C1 segment of cervical spinal cord (tissue), 14 donors: ENCODE measurements at regions not wholly inside any gene's neighbourhood (a gene's known extent, or its start where the extent isn't known, plus 50 kb on each side); places are given as distances from the start of the nearest gene placed in this dataset.

ENCODE experiments used
- DNase-seq, 14 donors: peaks; one replicate each; lab custom pipeline; 2025; lab: John Stamatoyannopoulos, UW

GRCh38 chr22:46077669-46078099 is 72.6 kb upstream of the PPARA start:
- DNase-seq, result no peak

DNA sequence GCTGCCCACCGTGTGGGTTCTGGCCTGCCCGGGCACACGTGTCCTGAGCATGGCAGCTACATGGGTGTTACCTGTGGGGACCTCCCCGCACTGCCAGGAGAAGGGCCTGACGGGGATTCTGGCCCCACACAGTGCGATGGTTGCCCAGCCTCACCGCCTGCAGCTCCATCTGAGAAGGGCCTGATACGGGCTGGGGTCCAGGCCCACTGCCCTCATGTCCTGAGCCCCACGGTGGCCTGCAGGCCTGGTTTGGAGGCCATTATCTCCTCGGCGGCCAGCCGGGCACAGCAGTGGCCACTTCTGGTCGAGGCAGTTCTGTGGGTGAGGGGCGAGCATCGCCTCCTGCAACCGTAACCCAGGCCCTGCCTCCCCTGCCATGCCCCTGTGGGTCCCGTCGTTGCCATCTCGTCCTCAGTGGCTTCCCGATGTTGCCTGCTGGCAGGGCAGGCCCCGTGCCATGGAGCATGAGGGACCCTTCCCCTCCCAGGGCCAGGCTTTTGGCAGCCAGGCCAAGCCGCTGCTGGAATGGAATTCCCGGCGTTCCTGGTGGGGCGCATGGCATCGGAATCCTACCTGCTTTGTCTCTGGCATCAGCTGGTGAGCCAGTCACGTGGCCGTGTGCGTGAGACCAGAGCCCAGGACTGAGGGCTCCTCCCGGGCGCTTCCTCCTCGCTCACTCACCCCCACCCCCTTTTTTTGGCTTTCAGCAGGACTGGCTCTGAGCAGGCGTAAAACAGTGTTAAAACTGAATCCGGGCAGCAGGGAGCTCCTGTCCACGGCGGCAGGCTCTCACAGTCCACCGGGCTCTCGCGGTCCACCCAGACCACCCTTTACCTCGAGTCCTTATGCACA is 71.9 kb upstream of the PPARA start:
- DNase-seq, result peak in 2 of 14 donors; percentile 70 to 92

DNA sequence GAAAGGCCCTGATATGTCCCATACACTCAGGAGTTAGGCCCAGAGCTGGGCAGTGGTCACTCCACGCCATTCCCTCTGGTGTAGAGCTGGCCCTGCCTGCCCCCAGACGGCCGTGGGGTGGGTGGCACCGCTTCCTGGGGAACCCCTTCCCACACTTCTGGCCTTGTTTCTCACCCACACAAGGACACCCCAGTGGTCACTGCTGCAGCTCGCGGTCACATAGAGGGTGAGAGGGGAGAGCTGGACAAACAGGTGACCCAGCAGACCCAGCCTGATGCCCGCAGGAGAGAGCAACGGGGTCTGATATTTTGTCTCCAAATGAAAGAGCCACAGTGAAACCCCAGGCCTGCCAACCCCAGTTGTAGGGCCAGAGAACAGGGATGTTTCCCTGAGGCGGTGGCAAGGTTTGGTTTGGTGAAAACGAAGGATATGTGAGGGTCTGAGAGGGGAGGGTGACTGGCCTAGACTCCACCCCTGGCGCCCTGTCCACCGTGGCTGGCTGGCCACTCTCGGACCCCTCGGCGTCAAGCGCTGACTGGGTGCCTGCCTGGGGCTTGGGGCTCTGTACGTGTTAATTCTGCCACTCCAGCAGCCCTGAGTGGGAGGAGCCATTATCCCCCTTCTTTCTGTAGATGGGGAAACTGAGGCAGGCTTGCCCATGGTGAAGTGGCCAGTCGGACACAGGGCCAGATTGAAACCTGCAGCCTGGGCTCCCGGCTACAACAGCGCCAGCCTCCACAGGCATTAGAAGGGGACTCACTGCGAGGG is 71.0 kb upstream of the PPARA start:
- DNase-seq, result no peak

DNA sequence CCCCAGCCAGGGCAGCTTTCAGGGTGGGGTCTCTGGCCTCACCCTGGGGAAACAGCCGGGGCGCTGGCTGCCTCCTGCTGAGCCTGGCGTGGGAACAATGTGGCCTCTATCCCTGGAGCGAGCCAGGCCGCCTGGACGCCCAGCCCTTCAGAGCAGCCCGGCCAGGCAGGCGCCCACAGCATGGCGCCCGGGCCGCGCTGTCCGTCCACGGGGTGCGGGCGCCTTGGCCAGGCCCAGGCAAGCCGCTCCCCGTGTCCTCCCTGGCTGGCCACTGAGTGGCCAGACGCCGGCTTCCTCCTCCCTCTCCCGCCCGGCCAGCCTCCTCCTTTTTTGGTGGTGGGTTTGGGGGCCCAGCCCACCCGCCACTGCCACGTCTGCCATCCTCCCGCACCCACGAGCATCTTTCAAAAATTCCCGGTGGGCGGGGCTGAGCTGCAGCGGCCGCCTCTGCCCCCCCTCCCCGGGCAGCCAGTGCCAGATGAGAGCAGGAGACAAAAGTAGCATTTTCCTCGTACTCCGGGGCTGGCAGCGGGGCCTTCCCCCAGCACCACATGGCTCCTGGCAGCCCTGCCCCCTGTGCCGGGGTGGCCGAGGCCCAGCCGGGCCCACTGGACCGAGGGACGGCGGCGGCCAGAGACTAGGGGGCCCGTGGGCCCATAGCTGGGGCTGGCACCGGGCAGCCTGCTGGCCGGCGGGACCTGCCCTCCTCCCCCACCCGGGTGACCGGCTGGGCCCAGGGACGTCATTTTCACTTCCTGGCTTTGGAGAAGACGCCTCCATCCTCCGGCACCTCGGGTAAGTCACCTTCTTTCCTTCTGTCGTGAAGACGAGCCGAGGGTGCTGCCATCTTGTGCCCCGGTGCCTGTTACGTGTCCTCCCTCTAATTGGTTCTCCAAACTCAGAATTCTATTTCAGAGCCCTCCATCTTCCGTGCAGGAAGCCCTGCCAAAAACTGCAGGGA is 70.2 kb upstream of the PPARA start:
- DNase-seq, result peak in 13 of 14 donors; percentile 60 to 96 (median 87)

GRCh38 chr22:46081036-46081830 is 69.1 kb upstream of the PPARA start:
- no peak for DNase-seq

DNA sequence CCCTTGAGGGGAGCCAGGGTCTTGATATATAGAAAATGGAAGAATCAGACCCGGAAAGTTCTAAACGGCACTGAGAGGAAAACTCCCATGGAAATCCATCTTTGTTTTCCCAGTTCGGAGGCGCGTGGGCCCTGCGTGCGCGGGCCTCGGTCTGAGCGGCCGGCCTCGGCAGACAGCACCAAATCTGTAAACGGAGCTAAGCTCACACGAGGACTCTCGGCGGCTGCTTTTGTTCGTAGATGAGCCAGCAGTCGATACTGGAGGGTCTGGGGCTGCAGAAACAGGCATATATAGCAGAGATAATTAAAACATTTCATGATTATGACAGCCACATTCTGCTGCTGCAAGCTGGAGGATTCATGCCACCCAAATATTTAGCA is 68.5 kb upstream of the PPARA start:
- no peak for DNase-seq

GRCh38 chr22:46082633-46083032 is 67.7 kb upstream of the PPARA start:
- no peak for DNase-seq

- no peak for DNase-seq
Measured at GRCh38 chr22:46083383-46084350, 66.7 kb upstream of the PPARA start.

DNA sequence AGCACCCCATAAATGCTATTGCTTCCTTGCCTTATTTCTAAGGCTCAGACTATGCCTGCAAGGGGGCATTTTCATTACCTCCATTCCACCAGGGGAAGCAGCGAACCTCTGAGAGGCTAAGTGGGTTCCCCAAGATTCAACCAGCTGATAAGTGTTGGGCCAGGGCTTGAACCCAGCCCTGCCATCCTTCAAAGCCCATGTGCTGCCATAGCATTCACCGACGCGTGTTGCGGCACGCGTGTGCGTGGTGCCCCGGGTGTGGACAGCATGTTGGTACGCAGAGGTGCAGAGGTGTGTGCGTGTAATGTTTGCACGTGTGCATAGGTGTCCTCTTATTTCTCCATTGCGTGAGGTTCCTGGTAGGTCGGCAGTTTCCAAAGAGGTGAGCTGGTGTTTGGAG is 66.0 kb upstream of the PPARA start:
- no peak for DNase-seq

DNA sequence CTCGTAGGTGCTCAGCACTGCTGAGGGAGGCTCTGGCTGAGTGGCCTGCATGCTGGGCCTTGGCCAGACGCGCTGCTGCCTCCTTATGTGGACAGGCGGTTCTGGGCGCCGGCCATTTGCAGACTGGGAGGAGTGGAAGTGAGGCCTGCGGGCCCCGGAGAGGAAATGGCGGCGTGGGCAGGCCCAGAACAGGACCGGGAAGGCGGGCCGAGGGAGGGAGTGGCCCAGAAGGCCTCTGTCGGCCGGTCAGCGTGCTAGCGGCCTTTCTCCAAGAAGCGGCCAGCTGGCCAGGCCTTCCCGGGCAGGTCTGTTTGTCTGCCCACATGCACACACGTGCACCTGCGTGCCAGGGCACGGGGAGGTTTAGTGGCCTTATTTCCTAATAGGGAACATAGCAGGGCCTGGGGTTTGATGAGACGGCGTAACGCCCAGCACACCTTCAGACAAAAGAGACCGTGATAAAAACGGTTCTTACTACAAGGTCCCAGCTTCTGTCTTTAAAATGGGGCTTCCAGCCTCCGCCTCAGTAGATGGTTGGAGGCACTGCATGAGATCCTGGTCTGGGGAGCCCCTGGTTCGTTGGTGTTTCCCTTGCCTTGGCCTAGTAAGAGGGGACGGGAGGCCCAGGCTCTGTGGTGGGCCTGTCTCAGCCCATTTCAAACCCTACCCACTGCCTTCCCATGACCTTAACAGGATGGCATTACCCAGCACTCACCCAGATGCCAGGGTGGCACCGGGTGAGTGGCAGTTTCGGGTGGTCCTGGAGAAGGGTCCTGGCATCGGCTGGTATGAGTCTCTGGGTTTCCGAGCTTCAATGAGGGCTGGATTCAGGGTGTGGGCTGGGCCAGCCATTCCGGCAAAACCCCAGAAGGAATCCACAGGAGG is 65.1 kb upstream of the PPARA start:
- peak in 3 of 14 donors; percentile 69 to 94 (median 77) for DNase-seq

DNA sequence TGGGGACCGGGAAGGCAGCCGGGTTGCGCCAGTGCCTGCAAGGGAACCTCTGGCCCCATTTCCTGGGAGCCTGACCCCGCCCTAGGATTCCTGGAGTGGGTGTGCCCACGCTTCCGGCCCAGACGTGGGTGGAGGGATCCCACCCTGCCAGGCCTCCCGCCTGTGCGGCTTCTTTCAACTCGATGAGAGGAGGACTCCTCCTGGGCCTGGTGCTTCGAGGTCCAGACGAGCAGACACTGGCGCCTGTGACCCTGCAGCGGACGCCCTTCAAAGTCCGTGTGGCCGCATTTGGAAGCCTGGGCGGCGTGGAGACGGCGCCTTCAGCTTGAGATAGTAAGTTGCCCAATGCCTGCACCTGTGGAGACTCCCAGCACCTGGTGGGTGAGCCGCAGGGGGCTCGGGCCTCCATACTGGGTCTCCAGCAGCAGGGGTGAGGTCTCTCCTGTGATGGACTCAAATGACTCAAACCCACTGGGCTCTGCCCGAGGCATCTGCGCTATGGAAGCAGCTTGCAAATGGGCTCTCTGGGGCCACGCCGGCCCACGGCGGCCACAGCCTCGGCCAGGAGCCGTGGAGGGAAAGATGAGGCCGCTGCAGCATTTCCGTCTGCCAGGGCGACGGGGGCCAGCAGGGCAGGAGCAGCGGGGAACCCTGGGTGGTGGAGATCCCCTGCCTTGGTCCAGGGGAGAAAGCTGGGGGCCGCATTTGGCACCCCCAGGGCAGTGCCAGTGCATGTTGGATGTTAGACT is 64.3 kb upstream of the PPARA start:
- no peak for DNase-seq

GRCh38 chr22:46086577-46087335 is 63.6 kb upstream of the PPARA start:
- DNase-seq, result no peak

DNA sequence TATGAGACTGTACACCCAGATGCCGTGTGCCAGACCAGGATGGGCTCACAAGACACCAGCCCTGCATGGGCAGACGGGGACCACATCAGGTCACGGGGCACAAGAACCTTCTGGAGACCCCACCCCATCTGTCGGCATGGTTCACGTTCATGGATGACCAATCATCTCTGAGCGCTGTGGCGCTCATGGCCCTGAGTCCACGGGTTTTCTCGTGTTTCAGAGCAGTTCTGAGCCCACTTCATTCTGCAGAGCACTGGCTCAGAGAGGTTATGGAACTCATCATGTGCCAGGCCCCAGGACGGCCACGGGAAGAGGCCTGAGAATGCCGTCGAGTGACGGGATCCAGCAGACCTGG is 63.0 kb upstream of the PPARA start:
- no peak for DNase-seq

GRCh38 chr22:46087816-46088277 is 62.5 kb upstream of the PPARA start:
- DNase-seq, result peak in 12 of 14 donors; percentile 75 to 97 (median 90)

DNA sequence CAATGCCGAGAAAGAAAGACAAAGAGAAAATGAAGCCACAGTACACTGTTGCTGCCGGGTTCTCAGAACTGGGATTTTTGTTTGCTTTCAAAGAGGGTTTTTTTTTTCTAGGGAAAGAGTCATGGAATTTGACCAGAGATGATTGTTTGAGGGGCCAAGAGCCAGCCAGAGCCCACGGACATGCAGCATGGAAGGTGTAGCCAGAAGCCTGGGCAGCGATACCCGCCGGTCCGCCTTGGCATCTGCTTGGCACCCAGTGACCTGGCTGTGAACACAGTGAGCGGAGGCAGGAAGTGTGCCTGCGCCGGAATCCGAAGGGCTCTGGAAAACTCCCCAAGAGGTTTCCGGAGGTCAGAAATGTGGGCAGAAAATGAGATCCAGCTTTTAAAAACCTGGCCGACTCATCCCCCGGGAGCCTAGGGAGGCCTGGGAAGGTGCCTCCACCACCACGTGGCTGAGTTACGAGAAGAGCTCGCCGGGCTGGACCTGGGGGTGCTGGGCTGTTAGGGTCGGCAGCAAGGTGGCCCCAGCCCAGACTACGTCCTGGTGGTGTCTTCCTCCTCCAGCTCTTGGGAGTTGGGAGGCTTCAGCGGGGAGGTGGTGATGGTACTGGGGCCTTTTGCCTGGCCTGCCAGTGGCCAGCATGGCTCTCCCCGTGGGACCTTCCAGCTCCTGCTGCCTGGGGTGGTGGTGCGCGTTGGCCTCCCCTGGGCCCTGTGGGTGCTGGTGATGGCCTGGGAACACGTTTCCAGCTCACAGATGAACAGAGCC is 61.6 kb upstream of the PPARA start:
- DNase-seq, result no peak

GRCh38 chr22:46089426-46090035 is 60.8 kb upstream of the PPARA start:
- DNase-seq, result no peak
